Smooth muscle cell (in vitro differentiated cells): ENCODE measurements at regions not wholly inside any gene's neighbourhood (a gene's known extent, or its start where the extent isn't known, plus 50 kb on each side); places are given as distances from the start of the nearest gene placed in this dataset.

ENCODE experiments used
- DNase-seq: peaks from one replicate; lab custom pipeline; 2025; ENCODE audit not compliant: unreplicated experiment; lab: John Stamatoyannopoulos, UW
- H2AFZ ChIP-seq: fragments of 200-600 bp; sonication (generic); 2 replicates; pipeline ENCODE4 v1.6.0; 2016; ENCODE audit warnings: antibody characterized with exemption, low read depth, mild to moderate bottlenecking
- H3F3A ChIP-seq: fragments of 200-600 bp; sonication (generic); 2 replicates; pipeline ENCODE4 v1.6.0; 2017; ENCODE audit warnings: antibody characterized with exemption, low read depth
- H3K27ac ChIP-seq: fragments of 200-600 bp; sonication (generic); 2 replicates; pipeline ENCODE4 v1.5.1; 2016; ENCODE audit warnings: low read depth, mild to moderate bottlenecking
- H3K27me3 ChIP-seq: fragments of 200-600 bp; sonication (generic); 2 replicates; pipeline ENCODE4 v1.6.1; 2016; ENCODE audit warnings: low read depth, mild to moderate bottlenecking
- H3K36me3 ChIP-seq: fragments of 200-600 bp; sonication (generic); 2 replicates; pipeline ENCODE4 v1.5.1; 2016; ENCODE audit warnings: low read depth
- H3K4me1 ChIP-seq: fragments of 200-600 bp; sonication (generic); 2 replicates; pipeline ENCODE4 v1.5.1; 2016; ENCODE audit warnings: low read depth
- H3K4me2 ChIP-seq: fragments of 200-600 bp; sonication (generic); 2 replicates; pipeline ENCODE4 v1.6.0; 2016; ENCODE audit warnings: mild to moderate bottlenecking
- H3K4me3 ChIP-seq: fragments of 200-600 bp; sonication (generic); 2 replicates; pipeline ENCODE4 v1.5.1; 2016; ENCODE audit warnings: mild to moderate bottlenecking
- H3K79me2 ChIP-seq: fragments of 200-600 bp; sonication (generic); 2 replicates; pipeline ENCODE4 v1.6.0; 2016; ENCODE audit warnings: low read depth, mild to moderate bottlenecking
- H3K9ac ChIP-seq: fragments of 200-600 bp; sonication (generic); 2 replicates; pipeline ENCODE4 v1.6.0; 2016; ENCODE audit warnings: low read depth
- H3K9me3 ChIP-seq: fragments of 200-600 bp; sonication (generic); replicated peaks from 2 replicates; pipeline ENCODE4 v1.5.1; 2016; ENCODE audit warnings: low read depth
- H4K20me1 ChIP-seq: fragments of 200-600 bp; sonication (generic); 2 replicates; pipeline ENCODE4 v1.6.0; 2016; ENCODE audit warnings: low read depth
- CTCF ChIP-seq: fragments of 200-600 bp; sonication (generic); IDR thresholded peaks from 2 replicates; pipeline ENCODE4 v1.5.1; 2017; ENCODE audit warnings: borderline replicate concordance, mild to moderate bottlenecking, antibody characterized with exemption; ENCODE audit not compliant: insufficient read depth, poor library complexity, severe bottlenecking
- WGBS: methylation state at CpG from one replicate; pipeline ENCODE4 v1.1.7; 2016; ENCODE audit warnings: low lambda C conversion rate; 5-methylcytosine and 5-hydroxymethylcytosine counted together

DNA sequence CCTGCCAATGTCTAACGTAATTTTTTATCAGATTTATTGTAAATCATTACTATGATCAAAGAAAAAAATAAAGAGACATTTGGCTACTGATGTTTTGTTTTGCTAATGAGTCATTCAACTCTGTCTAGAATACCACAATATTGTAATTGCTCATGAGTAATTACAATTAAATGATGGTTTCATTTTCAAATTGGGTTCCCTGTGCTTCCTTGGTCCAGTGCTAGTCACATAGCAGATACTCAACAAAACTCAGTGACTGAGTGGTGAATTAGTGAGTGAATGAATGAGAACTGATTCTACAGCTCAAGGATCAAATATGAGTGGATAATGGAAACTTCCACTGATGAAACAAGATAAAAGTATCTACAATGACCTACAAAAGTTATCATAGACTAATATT lies 304.7 kb downstream of the POU4F1 start:
- DNase-seq = no peak
- Histone ChIP-seq H3K36me3 (no peaks in the 10 kb centered on the region), H3K4me1 (no peaks in the 10 kb centered on the region), H4K20me1 (no peaks in the 10 kb centered on the region), H2AFZ (no peak overlapping the region), H3K27me3 (peaks cover 9% of the 10 kb centered on the region), H3K9me3 (no peaks in the 10 kb centered on the region), H3K79me2 (no peaks in the 10 kb centered on the region), H3K4me3 (no peak overlapping the region), H3K27ac (no peak overlapping the region), H3K9ac (no peak overlapping the region), H3K4me2 (no peak overlapping the region), H3F3A (no peaks in the 10 kb centered on the region)
- no peak for TF ChIP-seq CTCF
- WGBS = 76% methylated on average over 1 of the region's 1 CpG

- TF ChIP-seq CTCF = no peak
- Histone ChIP-seq H3K27ac (no peak overlapping the region), H4K20me1 (no peaks in the 10 kb centered on the region), H3K4me2 (no peak overlapping the region), H3K79me2 (no peaks in the 10 kb centered on the region), H3K4me3 (no peak overlapping the region), H3K27me3 (no peaks in the 10 kb centered on the region), H3F3A (no peaks in the 10 kb centered on the region), H3K36me3 (no peaks in the 10 kb centered on the region), H3K4me1 (no peaks in the 10 kb centered on the region), H3K9ac (no peak overlapping the region), H3K9me3 (no peaks in the 10 kb centered on the region), H2AFZ (no peak overlapping the region)
- WGBS = 72% methylated on average over 1 of the region's 1 CpG
- DNase-seq = no peak
Measured at GRCh38 chr13:78286748-78287147, 316.6 kb downstream of the POU4F1 start.

DNA sequence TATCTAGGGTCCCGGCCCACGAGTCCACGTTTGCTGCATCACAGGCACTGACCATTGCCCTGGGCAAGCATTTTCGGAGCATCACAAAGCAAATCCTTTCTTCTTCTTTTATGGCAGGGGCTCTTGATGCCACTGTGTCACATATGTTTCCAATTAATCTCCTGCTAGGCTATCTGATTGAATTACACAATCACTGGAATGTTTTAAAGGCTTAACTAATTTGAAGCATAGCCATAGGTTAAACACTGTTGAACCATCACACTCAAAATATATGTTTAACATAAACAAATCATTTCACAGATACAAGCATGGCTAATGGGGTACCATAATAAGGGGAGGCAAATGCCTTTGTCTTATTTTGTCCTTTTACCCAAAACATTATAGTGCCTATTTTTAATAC lies 338.3 kb downstream of the POU4F1 start:
- no peak overlapping the region for H3K27ac ChIP-seq
- no peaks in the 10 kb centered on the region for H3F3A ChIP-seq
- H3K27me3 ChIP-seq = no peaks in the 10 kb centered on the region
- H2AFZ ChIP-seq = no peak overlapping the region
- 62% methylated on average over 4 of the region's 4 CpGs for WGBS
- no peak overlapping the region for H3K4me3 ChIP-seq
- no peaks in the 10 kb centered on the region for H3K4me1 ChIP-seq
- H4K20me1 ChIP-seq = no peaks in the 10 kb centered on the region
- no peaks in the 10 kb centered on the region for H3K36me3 ChIP-seq
- H3K79me2 ChIP-seq = no peaks in the 10 kb centered on the region
- no peak overlapping the region for H3K9ac ChIP-seq
- no peaks in the 10 kb centered on the region for H3K9me3 ChIP-seq
- DNase-seq = no peak
- H3K4me2 ChIP-seq = no peak overlapping the region
- no peak for TF ChIP-seq CTCF

DNA sequence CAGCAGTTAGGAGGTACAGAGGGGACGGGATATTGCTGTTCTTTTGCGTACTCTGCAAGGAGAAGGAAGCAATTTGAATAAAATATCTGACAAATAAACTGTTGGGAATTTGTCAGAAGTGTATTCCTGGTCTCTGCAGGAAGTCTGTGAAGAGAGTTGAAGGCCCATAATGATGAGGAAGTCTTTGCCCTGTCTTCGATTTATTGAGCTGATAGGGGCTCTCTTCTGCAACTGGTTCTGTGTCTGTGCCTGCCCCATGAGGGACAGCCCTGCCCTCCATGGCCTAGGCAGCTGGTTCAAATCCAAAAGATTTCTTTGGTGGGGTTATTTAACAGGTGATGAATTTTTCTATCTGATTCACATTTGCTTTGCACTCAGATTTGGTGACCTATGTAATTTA lies 339.7 kb upstream of the EDNRB start:
- no peak for DNase-seq
- WGBS = 66% methylated on average over 3 of the region's 3 CpGs
- no peak overlapping the region for H3K4me2 ChIP-seq
- no peak overlapping the region for H2AFZ ChIP-seq
- TF ChIP-seq CTCF = no peak
- no peaks in the 10 kb centered on the region for H3K27me3 ChIP-seq
- H3K27ac ChIP-seq = no peak overlapping the region
- no peaks in the 10 kb centered on the region for H3K79me2 ChIP-seq
- H3K4me1 ChIP-seq = no peaks in the 10 kb centered on the region
- no peaks in the 10 kb centered on the region for H4K20me1 ChIP-seq
- no peak overlapping the region for H3K4me3 ChIP-seq
- H3K9me3 ChIP-seq = no peaks in the 10 kb centered on the region
- H3K9ac ChIP-seq = no peak overlapping the region
- no peaks in the 10 kb centered on the region for H3F3A ChIP-seq
- no peaks in the 10 kb centered on the region for H3K36me3 ChIP-seq
